DND-41 (cell line): ENCODE measurements at regions not wholly inside any gene's neighbourhood (a gene's known extent, or its start where the extent isn't known, plus 50 kb on each side); places are given as distances from the start of the nearest gene placed in this dataset.

Source experiments
- CTCF ChIP-seq: IDR thresholded peaks from 2 replicates; pipeline ENCODE4 v1.5.1; 2012; ENCODE audit warnings: borderline replicate concordance, low read length, moderate library complexity, mild to moderate bottlenecking; ENCODE audit not compliant: poor library complexity, severe bottlenecking; ENCODE audit errors: extremely low read depth
- EZH2 ChIP-seq: IDR thresholded peaks from 3 replicates; pipeline ENCODE4 v1.6.1; 2012; ENCODE audit warnings: borderline replicate concordance, low read depth, mild to moderate bottlenecking, moderate library complexity, low read length, inconsistent platforms; ENCODE audit not compliant: severe bottlenecking

DNA sequence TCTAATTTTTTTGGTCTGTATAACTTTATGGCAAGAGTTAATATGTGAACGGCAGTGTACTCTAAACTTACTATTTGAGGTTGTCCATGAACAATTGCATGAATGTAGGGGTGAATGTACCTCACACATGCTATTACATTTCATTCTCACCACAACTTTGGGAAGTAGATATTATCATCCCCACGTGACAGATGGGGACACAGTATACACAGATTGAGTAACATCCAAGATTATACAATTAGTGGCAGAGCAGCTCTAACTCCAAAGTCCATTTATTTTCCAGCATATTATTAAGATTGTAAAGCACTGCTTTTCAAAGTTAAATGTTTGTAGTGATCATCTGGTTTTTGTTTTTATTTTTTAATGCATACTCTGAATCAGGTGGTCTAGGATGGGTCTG is 622.1 kb upstream of the ZEB2 start:
- no peak for TF ChIP-seq CTCF
- no peak for TF ChIP-seq EZH2
